Femur (tissue), 1 donor: ENCODE measurements at regions not wholly inside any gene's neighbourhood (a gene's known extent, or its start where the extent isn't known, plus 50 kb on each side); places are given as distances from the start of the nearest gene placed in this dataset.
"Not testable (repeated sequence)": the region's sequence is repeated elsewhere in the genome, so short reads cannot be mapped to it uniquely, and the experiment has no call there.

Source experiments
- DNase-seq: peaks from one replicate; pipeline ENCODE4 v3.0.0-alpha.2; 2017

GRCh38 chr18:51248685-51249084 is 51.2 kb upstream of the MEX3C start:
- DNase-seq, result no peak

GRCh38 chr18:51250006-51250405 is 52.5 kb upstream of the MEX3C start:
- DNase-seq, result no peak

- DNase-seq, result no peak
These were observed 53.1 kb upstream of the MEX3C start for GRCh38 chr18:51250458-51251024.

GRCh38 chr18:51251625-51252024 is 54.1 kb upstream of the MEX3C start:
- no peak for DNase-seq

GRCh38 chr18:51253476-51253875 is 56.0 kb upstream of the MEX3C start:
- no peak for DNase-seq

- DNase-seq, result no peak
These were observed 58.2 kb upstream of the MEX3C start for GRCh38 chr18:51255693-51256092.

GRCh38 chr18:51257150-51257549 is 59.7 kb upstream of the MEX3C start:
- DNase-seq, result no peak

GRCh38 chr18:51260118-51260517 is 62.6 kb upstream of the MEX3C start:
- no peak for DNase-seq

- not testable (repeated sequence) for DNase-seq
These were observed 68.6 kb upstream of the MEX3C start for GRCh38 chr18:51266077-51266476.

GRCh38 chr18:51266773-51267172 is 69.3 kb upstream of the MEX3C start:
- no peak for DNase-seq

- no peak for DNase-seq
These were observed 76.0 kb upstream of the MEX3C start for GRCh38 chr18:51273437-51273836.

GRCh38 chr18:51275712-51276476 is 78.4 kb upstream of the MEX3C start:
- DNase-seq, result peak; percentile 78

GRCh38 chr18:51278045-51278649 is 80.7 kb upstream of the MEX3C start:
- DNase-seq, result peak; percentile 18

GRCh38 chr18:51279367-51279984 is 82.0 kb upstream of the MEX3C start:
- DNase-seq, result no peak

- DNase-seq, result no peak
These were observed 90.5 kb upstream of the MEX3C start for GRCh38 chr18:51287818-51288508.

- DNase-seq, result no peak
These were observed 91.1 kb upstream of the MEX3C start for GRCh38 chr18:51288582-51288981.

GRCh38 chr18:51290860-51291259 is 93.4 kb upstream of the MEX3C start:
- no peak for DNase-seq

- no peak for DNase-seq
These were observed 103.4 kb upstream of the MEX3C start for GRCh38 chr18:51300912-51301311.

GRCh38 chr18:51301376-51301775 is 103.9 kb upstream of the MEX3C start:
- DNase-seq, result no peak

GRCh38 chr18:51316677-51317076 is 119.2 kb upstream of the MEX3C start:
- DNase-seq, result no peak

GRCh38 chr18:51321696-51322095 is 124.2 kb upstream of the MEX3C start:
- no peak for DNase-seq

GRCh38 chr18:51323961-51324360 is 126.5 kb upstream of the MEX3C start:
- no peak for DNase-seq

GRCh38 chr18:51330148-51330547 is 132.7 kb upstream of the MEX3C start:
- DNase-seq, result no peak
